ENCODE measurements at regions not wholly inside any gene's neighbourhood (a gene's known extent, or its start where the extent isn't known, plus 50 kb on each side); places are given as distances from the start of the nearest gene placed in this dataset.

- Histone ChIP-seq H3K9me3 (ENCODE audit: control insufficient read depth in 3 of 3, low read length in 3 of 3) (no peaks in the 10 kb centered on the region), H3K9ac (ENCODE audit: low read depth in 1 of 3, low read length in 3 of 3) (no peak overlapping the region), H3K36me3 (ENCODE audit: control insufficient read depth in 3 of 3, insufficient read depth in 3 of 3, low read length in 3 of 3) (no peaks in the 10 kb centered on the region), H3K4me1 (ENCODE audit: control insufficient read depth in 3 of 3, insufficient read depth in 3 of 3, low read length in 3 of 3) (no peaks in the 10 kb centered on the region), H3K27me3 (ENCODE audit: control insufficient read depth in 3 of 3, insufficient read depth in 3 of 3, low read length in 3 of 3) (no peaks in the 10 kb centered on the region), H3K4me3 (ENCODE audit: low read length in 3 of 3) (no peak overlapping the region), H3K27ac (ENCODE audit: low read depth, low read length) (no peak overlapping the region)
Measured at GRCh38 chr2:164028814-164029534, 293.2 kb upstream of the FIGN start.

GRCh38 chr2:164024396-164024795 lies 288.6 kb upstream of the FIGN start:
- Histone ChIP-seq H3K27ac (ENCODE audit: low read depth, low read length) (no peak overlapping the region), H3K9ac (ENCODE audit: low read depth in 1 of 3, low read length in 3 of 3) (no peak overlapping the region), H3K27me3 (ENCODE audit: control insufficient read depth in 3 of 3, insufficient read depth in 3 of 3, low read length in 3 of 3) (no peaks in the 10 kb centered on the region), H3K4me1 (ENCODE audit: control insufficient read depth in 3 of 3, insufficient read depth in 3 of 3, low read length in 3 of 3) (no peaks in the 10 kb centered on the region), H3K36me3 (ENCODE audit: control insufficient read depth in 3 of 3, insufficient read depth in 3 of 3, low read length in 3 of 3) (no peaks in the 10 kb centered on the region), H3K9me3 (ENCODE audit: control insufficient read depth in 3 of 3, low read length in 3 of 3) (no peaks in the 10 kb centered on the region), H3K4me3 (ENCODE audit: low read length in 3 of 3) (no peak overlapping the region)

GRCh38 chr2:164023896-164024295 lies 288.1 kb upstream of the FIGN start:
- H3K4me1 ChIP-seq (ENCODE audit: control insufficient read depth in 3 of 3, insufficient read depth in 3 of 3, low read length in 3 of 3): no peaks in the 10 kb centered on the region
- no peaks in the 10 kb centered on the region for H3K9me3 ChIP-seq (ENCODE audit: control insufficient read depth in 3 of 3, low read length in 3 of 3)
- H3K36me3 ChIP-seq (ENCODE audit: control insufficient read depth in 3 of 3, insufficient read depth in 3 of 3, low read length in 3 of 3): no peaks in the 10 kb centered on the region
- H3K9ac ChIP-seq (ENCODE audit: low read depth in 1 of 3, low read length in 3 of 3): no peak overlapping the region
- H3K27ac ChIP-seq (ENCODE audit: low read depth, low read length): no peak overlapping the region
- no peaks in the 10 kb centered on the region for H3K27me3 ChIP-seq (ENCODE audit: control insufficient read depth in 3 of 3, insufficient read depth in 3 of 3, low read length in 3 of 3)
- H3K4me3 ChIP-seq (ENCODE audit: low read length in 3 of 3): no peak overlapping the region

- Histone ChIP-seq H3K9me3 (ENCODE audit: control insufficient read depth in 3 of 3, low read length in 3 of 3) (no peaks in the 10 kb centered on the region), H3K4me3 (ENCODE audit: low read length in 3 of 3) (no peak overlapping the region), H3K9ac (ENCODE audit: low read depth in 1 of 3, low read length in 3 of 3) (no peak overlapping the region), H3K27me3 (ENCODE audit: control insufficient read depth in 3 of 3, insufficient read depth in 3 of 3, low read length in 3 of 3) (no peaks in the 10 kb centered on the region), H3K27ac (ENCODE audit: low read depth, low read length) (no peak overlapping the region), H3K4me1 (ENCODE audit: control insufficient read depth in 3 of 3, insufficient read depth in 3 of 3, low read length in 3 of 3) (peaks cover 0 to 2% (median 2%) of the 10 kb centered on the region in 3 donors), H3K36me3 (ENCODE audit: control insufficient read depth in 3 of 3, insufficient read depth in 3 of 3, low read length in 3 of 3) (no peaks in the 10 kb centered on the region)
Measured at GRCh38 chr2:164015328-164016123, 279.7 kb upstream of the FIGN start.

DNA sequence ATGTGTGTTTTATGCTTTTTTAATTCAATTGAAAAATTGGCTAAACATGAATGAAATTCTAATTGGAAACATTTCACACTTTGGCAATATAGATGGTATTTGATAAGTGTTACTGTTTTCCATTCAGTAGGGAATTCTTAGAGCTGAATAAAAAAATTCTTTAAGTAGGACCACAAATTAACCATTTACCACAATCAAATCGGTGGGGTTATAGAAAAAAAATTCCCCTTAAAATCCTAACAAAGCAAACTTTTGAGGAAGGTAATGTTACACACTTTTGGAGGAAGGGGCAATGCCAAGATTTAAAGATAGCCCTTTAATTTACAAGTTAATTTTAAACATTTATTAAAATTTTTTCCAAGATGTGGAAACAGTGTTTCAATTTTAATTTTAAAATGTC lies 279.0 kb upstream of the FIGN start:
- no peaks in the 10 kb centered on the region for H3K36me3 ChIP-seq (ENCODE audit: control insufficient read depth in 3 of 3, insufficient read depth in 3 of 3, low read length in 3 of 3)
- H3K4me1 ChIP-seq (ENCODE audit: control insufficient read depth in 3 of 3, insufficient read depth in 3 of 3, low read length in 3 of 3): peaks cover 0 to 2% (median 2%) of the 10 kb centered on the region in 3 donors
- no peak overlapping the region for H3K9ac ChIP-seq (ENCODE audit: low read depth in 1 of 3, low read length in 3 of 3)
- no peak overlapping the region for H3K4me3 ChIP-seq (ENCODE audit: low read length in 3 of 3)
- H3K9me3 ChIP-seq (ENCODE audit: control insufficient read depth in 3 of 3, low read length in 3 of 3): no peaks in the 10 kb centered on the region
- no peaks in the 10 kb centered on the region for H3K27me3 ChIP-seq (ENCODE audit: control insufficient read depth in 3 of 3, insufficient read depth in 3 of 3, low read length in 3 of 3)
- no peak overlapping the region for H3K27ac ChIP-seq (ENCODE audit: low read depth, low read length)

DNA sequence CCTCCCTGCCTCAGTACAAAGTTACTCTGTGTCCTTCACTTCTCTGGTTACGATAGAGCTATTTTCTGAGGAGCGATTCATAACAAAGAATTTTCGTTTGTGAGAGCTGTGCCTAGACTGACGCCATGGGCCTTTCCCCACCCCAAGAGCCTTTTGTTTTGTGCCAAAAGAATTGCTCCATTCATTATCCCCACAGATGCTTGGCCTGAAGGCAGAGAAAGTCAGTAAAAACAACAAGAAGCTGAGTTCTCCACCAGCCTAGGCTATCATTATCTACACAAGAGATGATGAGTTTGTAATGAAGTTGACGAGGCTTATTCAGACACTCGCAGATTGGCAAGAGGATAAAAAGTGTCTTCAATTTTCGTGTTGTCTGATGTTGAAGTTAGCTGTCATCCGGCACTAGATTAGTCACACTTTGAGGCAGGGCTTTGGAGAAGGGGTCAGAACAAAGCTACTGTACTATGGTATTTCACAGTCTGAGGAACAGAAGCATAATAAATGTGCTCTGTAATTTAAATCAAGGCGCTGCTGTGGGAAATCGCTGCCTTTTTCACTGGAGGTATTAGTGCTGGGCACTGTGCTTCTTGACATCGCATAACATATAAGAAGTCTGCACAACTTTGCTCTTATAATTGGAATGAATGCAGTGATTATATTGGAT lies 278.4 kb upstream of the FIGN start:
- H3K36me3 ChIP-seq (ENCODE audit: control insufficient read depth in 3 of 3, insufficient read depth in 3 of 3, low read length in 3 of 3): no peaks in the 10 kb centered on the region
- no peak overlapping the region for H3K27ac ChIP-seq (ENCODE audit: low read depth, low read length)
- H3K4me1 ChIP-seq (ENCODE audit: control insufficient read depth in 3 of 3, insufficient read depth in 3 of 3, low read length in 3 of 3): peaks cover 0 to 2% (median 2%) of the 10 kb centered on the region in 3 donors
- no peak overlapping the region for H3K9ac ChIP-seq (ENCODE audit: low read depth in 1 of 3, low read length in 3 of 3)
- H3K4me3 ChIP-seq (ENCODE audit: low read length in 3 of 3): peak overlapping the region in 1 of 3 donors; percentile 16
- no peaks in the 10 kb centered on the region for H3K9me3 ChIP-seq (ENCODE audit: control insufficient read depth in 3 of 3, low read length in 3 of 3)
- H3K27me3 ChIP-seq (ENCODE audit: control insufficient read depth in 3 of 3, insufficient read depth in 3 of 3, low read length in 3 of 3): no peaks in the 10 kb centered on the region

DNA sequence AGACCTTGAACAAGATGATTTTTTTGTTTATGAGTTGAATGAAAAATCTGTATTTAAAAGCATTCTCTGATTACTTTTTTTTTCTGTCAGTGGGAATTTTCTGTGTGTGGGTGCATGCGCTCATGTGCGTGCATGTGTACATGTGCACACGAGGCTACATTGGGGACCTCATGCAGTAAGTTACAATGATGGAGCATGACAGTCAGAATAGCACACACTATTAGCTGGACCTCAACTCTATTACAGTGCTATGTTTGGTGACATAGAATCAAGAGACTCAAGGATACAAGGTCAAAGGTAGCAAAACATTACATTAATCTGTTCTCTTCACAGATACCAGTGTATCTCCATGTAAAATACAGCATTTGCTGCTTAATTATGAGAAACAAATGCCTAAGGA lies 276.8 kb upstream of the FIGN start:
- H3K9ac ChIP-seq (ENCODE audit: low read depth in 1 of 3, low read length in 3 of 3): no peak overlapping the region
- peaks cover 0 to 2% (median 2%) of the 10 kb centered on the region in 3 donors for H3K4me1 ChIP-seq (ENCODE audit: control insufficient read depth in 3 of 3, insufficient read depth in 3 of 3, low read length in 3 of 3)
- no peaks in the 10 kb centered on the region for H3K27me3 ChIP-seq (ENCODE audit: control insufficient read depth in 3 of 3, insufficient read depth in 3 of 3, low read length in 3 of 3)
- no peaks in the 10 kb centered on the region for H3K9me3 ChIP-seq (ENCODE audit: control insufficient read depth in 3 of 3, low read length in 3 of 3)
- no peak overlapping the region for H3K27ac ChIP-seq (ENCODE audit: low read depth, low read length)
- no peaks in the 10 kb centered on the region for H3K36me3 ChIP-seq (ENCODE audit: control insufficient read depth in 3 of 3, insufficient read depth in 3 of 3, low read length in 3 of 3)
- no peak overlapping the region for H3K4me3 ChIP-seq (ENCODE audit: low read length in 3 of 3)

GRCh38 chr2:164009756-164010337 lies 274.0 kb upstream of the FIGN start:
- Histone ChIP-seq H3K4me3 (ENCODE audit: low read length in 3 of 3) (no peak overlapping the region), H3K9ac (ENCODE audit: low read depth in 1 of 3, low read length in 3 of 3) (no peak overlapping the region), H3K9me3 (ENCODE audit: control insufficient read depth in 3 of 3, low read length in 3 of 3) (no peaks in the 10 kb centered on the region), H3K27me3 (ENCODE audit: control insufficient read depth in 3 of 3, insufficient read depth in 3 of 3, low read length in 3 of 3) (no peaks in the 10 kb centered on the region), H3K27ac (ENCODE audit: low read depth, low read length) (no peak overlapping the region), H3K36me3 (ENCODE audit: control insufficient read depth in 3 of 3, insufficient read depth in 3 of 3, low read length in 3 of 3) (no peaks in the 10 kb centered on the region), H3K4me1 (ENCODE audit: control insufficient read depth in 3 of 3, insufficient read depth in 3 of 3, low read length in 3 of 3) (peaks cover 0 to 2% (median 0%) of the 10 kb centered on the region in 3 donors)

GRCh38 chr2:164008752-164009151 lies 272.9 kb upstream of the FIGN start:
- H3K27me3 ChIP-seq (ENCODE audit: control insufficient read depth in 3 of 3, insufficient read depth in 3 of 3, low read length in 3 of 3): no peaks in the 10 kb centered on the region
- H3K27ac ChIP-seq (ENCODE audit: low read depth, low read length): no peak overlapping the region
- no peaks in the 10 kb centered on the region for H3K9me3 ChIP-seq (ENCODE audit: control insufficient read depth in 3 of 3, low read length in 3 of 3)
- no peaks in the 10 kb centered on the region for H3K36me3 ChIP-seq (ENCODE audit: control insufficient read depth in 3 of 3, insufficient read depth in 3 of 3, low read length in 3 of 3)
- no peak overlapping the region for H3K9ac ChIP-seq (ENCODE audit: low read depth in 1 of 3, low read length in 3 of 3)
- H3K4me1 ChIP-seq (ENCODE audit: control insufficient read depth in 3 of 3, insufficient read depth in 3 of 3, low read length in 3 of 3): no peaks in the 10 kb centered on the region
- H3K4me3 ChIP-seq (ENCODE audit: low read length in 3 of 3): no peak overlapping the region

All from skeletal muscle tissue (tissue), 3 donors.